ENCODE measurements at regions not wholly inside any gene's neighbourhood (a gene's known extent, or its start where the extent isn't known, plus 50 kb on each side); places are given as distances from the start of the nearest gene placed in this dataset.
"Not testable (repeated sequence)": the region's sequence is repeated elsewhere in the genome, so short reads cannot be mapped to it uniquely, and the experiment has no call there.

DNA sequence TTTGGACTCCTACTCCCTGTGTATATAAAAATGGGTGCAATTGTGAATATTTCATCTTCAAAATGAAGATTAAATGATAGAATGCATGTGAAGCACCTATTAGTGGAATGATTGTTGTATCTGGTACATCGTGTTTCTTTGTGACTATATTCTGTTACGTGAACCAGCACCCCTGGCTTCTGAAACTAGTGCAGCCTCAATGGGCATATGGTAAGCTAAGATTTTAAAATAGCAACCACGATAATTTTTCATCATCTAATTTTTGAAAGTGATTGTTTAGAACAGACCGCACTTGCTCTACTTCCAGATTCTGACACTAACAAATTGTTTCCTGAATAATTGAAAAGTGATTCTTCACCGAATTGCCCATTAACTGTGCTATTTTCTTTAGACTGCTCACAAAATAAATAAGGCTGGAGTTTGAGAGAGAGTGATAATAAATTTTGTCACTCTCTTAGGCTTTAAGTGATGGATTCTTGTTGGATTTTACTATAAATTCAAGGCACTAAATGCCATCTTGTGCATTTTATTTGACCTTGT is 806.1 kb upstream of the LRATD1 start:
- Histone ChIP-seq H3K27ac (no peak overlapping the region), H3K27me3 (ENCODE audit: insufficient read depth, low read depth, severe bottlenecking) (no peaks in the 10 kb centered on the region)

GRCh38 chr2:13858626-13859025 is 773.9 kb upstream of the LRATD1 start:
- Histone ChIP-seq H3K27ac (no peak overlapping the region), H3K4me3 (ENCODE audit: low read depth, low read length) (no peak overlapping the region), H3K36me3 (no peaks in the 10 kb centered on the region), H3K9me3 (ENCODE audit: severe bottlenecking) (no peaks in the 10 kb centered on the region), H3K27me3 (ENCODE audit: insufficient read depth, low read depth, severe bottlenecking) (no peaks in the 10 kb centered on the region)
- TF ChIP-seq, protein P1, sequence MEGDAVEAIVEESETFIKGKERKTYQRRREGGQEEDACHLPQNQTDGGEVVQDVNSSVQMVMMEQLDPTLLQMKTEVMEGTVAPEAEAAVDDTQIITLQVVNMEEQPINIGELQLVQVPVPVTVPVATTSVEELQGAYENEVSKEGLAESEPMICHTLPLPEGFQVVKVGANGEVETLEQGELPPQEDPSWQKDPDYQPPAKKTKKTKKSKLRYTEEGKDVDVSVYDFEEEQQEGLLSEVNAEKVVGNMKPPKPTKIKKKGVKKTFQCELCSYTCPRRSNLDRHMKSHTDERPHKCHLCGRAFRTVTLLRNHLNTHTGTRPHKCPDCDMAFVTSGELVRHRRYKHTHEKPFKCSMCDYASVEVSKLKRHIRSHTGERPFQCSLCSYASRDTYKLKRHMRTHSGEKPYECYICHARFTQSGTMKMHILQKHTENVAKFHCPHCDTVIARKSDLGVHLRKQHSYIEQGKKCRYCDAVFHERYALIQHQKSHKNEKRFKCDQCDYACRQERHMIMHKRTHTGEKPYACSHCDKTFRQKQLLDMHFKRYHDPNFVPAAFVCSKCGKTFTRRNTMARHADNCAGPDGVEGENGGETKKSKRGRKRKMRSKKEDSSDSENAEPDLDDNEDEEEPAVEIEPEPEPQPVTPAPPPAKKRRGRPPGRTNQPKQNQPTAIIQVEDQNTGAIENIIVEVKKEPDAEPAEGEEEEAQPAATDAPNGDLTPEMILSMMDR (IDR thresholded peaks at IDR 0.05; ENCODE audit: low read depth, low read length): no peak
- no peak for DNase-seq

More for the DNA sequence above, 806.1 kb upstream of the LRATD1 start:
- H3K36me3 ChIP-seq: no peaks in the 10 kb centered on the region
- no peaks in the 10 kb centered on the region for H3K9me3 ChIP-seq (ENCODE audit: severe bottlenecking)
- TF ChIP-seq, protein P1 (IDR thresholded peaks at IDR 0.05; ENCODE audit: low read depth, low read length): no peak
- DNase-seq: no peak
- no peak overlapping the region for H3K4me3 ChIP-seq (ENCODE audit: low read depth, low read length)

DNA sequence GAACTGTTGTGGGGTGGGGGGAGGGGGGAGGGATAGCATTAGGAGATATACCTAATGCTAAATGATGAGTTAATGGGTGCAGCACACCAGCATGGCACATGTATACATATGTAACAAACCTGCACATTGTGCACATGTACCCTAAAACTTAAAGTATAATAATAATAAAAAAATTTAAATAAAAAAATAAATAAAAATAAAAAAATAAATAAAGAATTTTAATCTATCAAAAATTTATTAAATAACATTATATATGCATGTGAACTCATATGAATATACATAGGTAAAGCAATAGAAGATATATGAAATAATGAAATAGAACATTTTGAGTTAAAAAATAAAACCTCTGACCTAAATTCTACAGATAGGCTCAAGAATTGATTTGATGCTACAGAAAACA is 764.2 kb upstream of the LRATD1 start:
- H3K9me3 ChIP-seq (ENCODE audit: severe bottlenecking); H3K36me3 ChIP-seq; DNase-seq; H3K4me3 ChIP-seq (ENCODE audit: low read depth, low read length); H3K27ac ChIP-seq; H3K27me3 ChIP-seq (ENCODE audit: insufficient read depth, low read depth, severe bottlenecking): not testable (repeated sequence)

DNA sequence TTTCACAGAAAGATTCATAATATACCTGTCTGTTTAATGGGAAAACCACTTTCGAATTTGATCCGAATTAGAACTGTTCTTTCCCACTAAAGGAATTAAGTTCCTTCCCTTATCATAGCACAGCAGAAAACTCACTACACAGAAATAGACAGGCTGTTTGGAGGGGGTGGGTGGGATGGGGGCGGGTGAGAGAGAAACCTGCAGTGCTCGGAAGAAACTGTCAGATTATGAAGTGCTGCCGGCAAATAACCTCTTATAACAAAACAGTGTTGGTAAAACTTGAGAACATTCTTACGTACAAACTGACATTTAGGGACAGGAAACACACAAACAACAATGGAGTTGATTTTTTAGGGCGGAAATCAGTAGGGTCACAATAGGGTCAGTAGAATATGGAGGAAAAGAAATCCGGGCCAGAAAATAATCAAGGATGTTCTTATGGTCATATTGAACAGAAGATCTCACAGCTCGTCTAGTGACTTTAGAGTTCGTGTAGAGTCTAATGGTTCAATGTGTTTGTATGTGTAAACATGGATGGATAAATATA is 756.0 kb upstream of the LRATD1 start:
- no peaks in the 10 kb centered on the region for H3K9me3 ChIP-seq (ENCODE audit: severe bottlenecking)
- no peaks in the 10 kb centered on the region for H3K27me3 ChIP-seq (ENCODE audit: insufficient read depth, low read depth, severe bottlenecking)
- no peaks in the 10 kb centered on the region for H3K36me3 ChIP-seq
- H3K27ac ChIP-seq: no peak overlapping the region
- H3K4me3 ChIP-seq (ENCODE audit: low read depth, low read length): peak overlapping the region; percentile 27
- TF ChIP-seq, protein P1 (IDR thresholded peaks at IDR 0.05; ENCODE audit: low read depth, low read length): no peak
- no peak for DNase-seq

DNA sequence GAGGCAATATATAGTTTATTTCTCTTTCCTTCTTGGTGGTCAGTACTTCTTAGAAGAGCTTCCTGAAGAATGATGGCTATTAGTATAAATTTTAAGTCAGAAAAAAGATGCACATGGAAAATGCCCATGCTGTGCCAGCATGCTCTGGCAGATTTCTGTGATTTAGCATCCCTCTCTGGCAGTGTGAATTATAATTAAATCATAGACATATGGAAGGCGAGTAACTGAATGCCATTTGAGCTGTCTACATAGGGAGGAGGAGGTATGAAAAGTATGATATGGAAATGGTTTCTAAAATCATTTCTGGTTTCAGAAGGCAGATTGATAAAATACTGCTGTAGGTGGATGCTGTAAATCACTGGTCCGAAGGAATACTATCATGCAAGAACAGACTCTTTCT is 754.9 kb upstream of the LRATD1 start:
- Histone ChIP-seq H3K4me3 (ENCODE audit: low read depth, low read length) (no peak overlapping the region), H3K9me3 (ENCODE audit: severe bottlenecking) (no peaks in the 10 kb centered on the region), H3K27ac (no peak overlapping the region), H3K27me3 (ENCODE audit: insufficient read depth, low read depth, severe bottlenecking) (no peaks in the 10 kb centered on the region), H3K36me3 (no peaks in the 10 kb centered on the region)
- TF ChIP-seq, protein P1 (IDR thresholded peaks at IDR 0.05; ENCODE audit: low read depth, low read length): no peak
- DNase-seq: no peak

- H3K4me3 ChIP-seq (ENCODE audit: low read depth, low read length): no peak overlapping the region
- H3K9me3 ChIP-seq (ENCODE audit: severe bottlenecking): no peaks in the 10 kb centered on the region
- no peak overlapping the region for H3K27ac ChIP-seq
- TF ChIP-seq, protein P1 (IDR thresholded peaks at IDR 0.05; ENCODE audit: low read depth, low read length): 0 out of 2 replicates have a peak, but pooled peaks have one; percentile 11
- DNase-seq: no peak
- no peaks in the 10 kb centered on the region for H3K27me3 ChIP-seq (ENCODE audit: insufficient read depth, low read depth, severe bottlenecking)
- no peaks in the 10 kb centered on the region for H3K36me3 ChIP-seq
These were observed 748.1 kb upstream of the LRATD1 start for GRCh38 chr2:13884291-13884976.
